T-helper 1 cell (primary cell): ENCODE measurements at regions not wholly inside any gene's neighbourhood (a gene's known extent, or its start where the extent isn't known, plus 50 kb on each side); places are given as distances from the start of the nearest gene placed in this dataset.

ENCODE experiments used
- DNase-seq, 5 donors: peaks; one replicate each; pipeline ENCODE4 v3.0.0-alpha.2; 2012 to 2020

DNA sequence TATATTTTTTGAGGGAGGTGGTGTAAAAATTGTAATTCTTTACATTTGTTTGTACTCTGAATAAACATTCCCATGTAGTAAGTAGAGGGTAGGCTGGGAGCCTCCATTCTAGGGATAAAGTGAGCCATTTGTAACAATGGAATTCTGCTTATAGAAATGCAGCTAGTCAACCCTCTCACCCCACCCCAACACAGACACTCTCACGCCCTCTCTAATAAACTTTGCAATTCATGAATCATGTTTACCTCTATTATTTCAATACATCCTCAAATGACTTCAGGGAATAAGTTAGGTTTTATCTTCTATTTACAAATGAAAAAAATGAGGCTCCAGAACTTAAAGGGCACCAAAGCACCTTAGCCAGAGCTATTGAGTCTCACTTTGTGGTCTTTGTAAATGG is 56.5 kb upstream of the PDZRN3 start:
- DNase-seq, result no peak

DNA sequence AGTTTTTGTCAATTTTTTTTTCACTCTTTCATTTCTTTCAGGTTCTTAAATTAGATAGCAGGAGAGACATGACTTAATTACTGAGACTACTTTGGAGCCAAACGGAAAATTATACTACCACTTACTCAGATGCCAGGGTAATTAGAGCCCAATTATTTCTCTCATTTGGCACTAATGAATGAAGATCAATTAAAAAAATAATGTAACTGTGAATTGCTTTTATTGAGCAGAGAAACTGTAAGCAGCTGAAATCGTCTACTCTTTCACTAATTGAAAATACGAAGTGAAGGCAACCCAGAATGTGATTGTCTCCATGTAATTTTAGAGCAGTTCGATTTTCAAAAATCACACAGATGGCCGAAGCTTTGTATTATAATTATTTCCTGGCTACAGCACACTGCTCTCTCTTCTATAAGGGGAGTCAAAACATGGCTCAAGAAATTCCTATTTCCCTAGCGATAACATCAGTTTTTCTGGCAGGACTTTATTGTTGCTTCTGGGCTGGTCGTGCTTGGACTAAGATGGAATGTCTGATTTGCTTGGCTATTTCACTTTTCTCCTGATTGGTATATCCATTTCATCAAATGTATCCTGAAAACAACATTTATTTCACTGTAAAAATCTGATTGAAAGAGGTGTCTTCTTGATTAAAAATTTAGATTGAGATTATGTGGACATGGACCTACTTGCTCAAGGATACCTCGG is 55.8 kb upstream of the PDZRN3 start:
- no peak for DNase-seq

- DNase-seq, result no peak
Observed at GRCh38 chr3:73677336-73678024, 52.7 kb upstream of the PDZRN3 start.
